Mesendoderm (in vitro differentiated cells): ENCODE measurements at regions not wholly inside any gene's neighbourhood (a gene's known extent, or its start where the extent isn't known, plus 50 kb on each side); places are given as distances from the start of the nearest gene placed in this dataset.

Source experiments
- DNase-seq: peaks from one replicate; pipeline ENCODE4 v3.0.0; 2013
- H2AK5ac ChIP-seq: 2 replicates; pipeline ENCODE4 v1.6.1; 2013; ENCODE audit warnings: low read length, inconsistent platforms
- H2BK120ac ChIP-seq: 2 replicates; pipeline ENCODE4 v1.6.1; 2013; ENCODE audit warnings: low read depth, mild to moderate bottlenecking, low read length, moderate library complexity, mixed read lengths
- H2BK15ac ChIP-seq: replicated peaks from 2 replicates; pipeline ENCODE4 v1.6.1; 2013; ENCODE audit warnings: low read depth, mild to moderate bottlenecking, moderate library complexity
- H2BK5ac ChIP-seq: 2 replicates; pipeline ENCODE4 v1.6.1; 2013; ENCODE audit warnings: low read length, inconsistent platforms
- H3K18ac ChIP-seq: 2 replicates; pipeline ENCODE4 v1.6.1; 2013; ENCODE audit warnings: mild to moderate bottlenecking, low read length, mixed read lengths
- H3K23ac ChIP-seq: one replicate; pipeline ENCODE4 v1.6.1; 2013; ENCODE audit warnings: low read length
- H3K27ac ChIP-seq: 2 replicates; pipeline ENCODE4 v1.5.1; 2013; ENCODE audit warnings: low read depth, mild to moderate bottlenecking, inconsistent platforms, low read length, moderate library complexity
- H3K27me3 ChIP-seq: 2 replicates; pipeline ENCODE4 v1.6.1; 2013; ENCODE audit warnings: low read length, control low read depth, mild to moderate bottlenecking, inconsistent platforms; ENCODE audit not compliant: insufficient read depth, poor library complexity
- H3K36me3 ChIP-seq: 2 replicates; pipeline ENCODE4 v1.6.1; 2013; ENCODE audit warnings: low read length, inconsistent platforms; ENCODE audit not compliant: control insufficient read depth, insufficient read depth
- H3K4ac ChIP-seq: one replicate; pipeline ENCODE4 v1.6.1; 2013; ENCODE audit warnings: low read depth, mild to moderate bottlenecking, low read length, moderate library complexity
- H3K4me1 ChIP-seq: 2 replicates; pipeline ENCODE4 v1.6.1; 2013; ENCODE audit warnings: low read depth, low read length, inconsistent platforms; ENCODE audit not compliant: control insufficient read depth
- H3K4me2 ChIP-seq: 2 replicates; pipeline ENCODE4 v1.6.1; 2013; ENCODE audit warnings: low read length
- H3K4me3 ChIP-seq: 2 replicates; pipeline ENCODE4 v1.5.1; 2013; ENCODE audit warnings: mild to moderate bottlenecking, low read length
- H3K56ac ChIP-seq: one replicate; pipeline ENCODE4 v1.6.1; 2013; ENCODE audit warnings: low read length
- H3K79me1 ChIP-seq: 2 replicates; pipeline ENCODE4 v1.6.1; 2013; ENCODE audit warnings: low read length, inconsistent platforms
- H3K79me2 ChIP-seq: 2 replicates; pipeline ENCODE4 v1.6.1; 2013; ENCODE audit warnings: mild to moderate bottlenecking, low read length; ENCODE audit not compliant: control insufficient read depth, insufficient read depth
- H3K9ac ChIP-seq: 2 replicates; pipeline ENCODE4 v1.6.1; 2013; ENCODE audit warnings: low read length, inconsistent platforms
- H4K5ac ChIP-seq: one replicate; pipeline ENCODE4 v1.6.1; 2013; ENCODE audit warnings: low read length
- H4K8ac ChIP-seq: one replicate; pipeline ENCODE4 v1.6.1; 2013; ENCODE audit warnings: low read depth, mild to moderate bottlenecking, control low read depth, low read length, moderate library complexity
- WGBS: extraction: QIAGEN DNeasy Blood & Tissue Kit; methylation state at CpG from one replicate; pipeline ENCODE4 v1.1.7; 2013; ENCODE audit warnings: low lambda C conversion rate, missing lambda C conversion rate; ENCODE audit not compliant: insufficient coverage; ENCODE audit errors: extremely low coverage; 5-methylcytosine and 5-hydroxymethylcytosine counted together

DNA sequence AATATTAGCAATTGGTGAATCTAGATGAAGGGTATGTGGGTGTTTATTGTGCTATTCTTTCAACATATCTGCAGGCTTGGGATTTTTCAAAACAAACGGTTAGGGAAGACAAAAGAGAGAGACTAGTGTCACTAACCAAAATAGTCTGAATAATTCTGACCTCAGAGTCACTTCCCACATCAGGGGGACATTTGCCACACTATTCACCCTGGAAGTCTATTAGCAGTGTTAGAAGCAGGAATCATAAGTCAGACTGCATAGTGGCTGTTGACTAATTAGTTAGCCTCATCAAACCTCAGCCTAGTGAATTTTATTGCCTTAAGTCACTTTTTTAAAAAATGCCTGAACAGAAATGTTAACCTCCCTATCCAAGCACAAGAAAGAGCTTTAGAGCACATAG lies 169.2 kb upstream of the RGMB start:
- Histone ChIP-seq H2BK5ac (no peak overlapping the region), H4K8ac (no peak overlapping the region), H3K4me2 (no peak overlapping the region), H3K4me1 (peaks cover 3% of the 10 kb centered on the region), H2BK15ac (no peak overlapping the region), H2AK5ac (no peak overlapping the region), H4K5ac (no peak overlapping the region), H3K9ac (no peak overlapping the region), H3K4me3 (no peak overlapping the region), H3K79me2 (no peaks in the 10 kb centered on the region), H3K27me3 (no peaks in the 10 kb centered on the region), H3K4ac (no peak overlapping the region), H3K18ac (no peak overlapping the region), H3K36me3 (no peaks in the 10 kb centered on the region), H3K79me1 (no peaks in the 10 kb centered on the region), H3K23ac (no peak overlapping the region), H3K56ac (no peak overlapping the region), H3K27ac (no peak overlapping the region), H2BK120ac (no peak overlapping the region)
- WGBS: no CpG with 5 or more reads among the region's 1 CpG
- no peak for DNase-seq

DNA sequence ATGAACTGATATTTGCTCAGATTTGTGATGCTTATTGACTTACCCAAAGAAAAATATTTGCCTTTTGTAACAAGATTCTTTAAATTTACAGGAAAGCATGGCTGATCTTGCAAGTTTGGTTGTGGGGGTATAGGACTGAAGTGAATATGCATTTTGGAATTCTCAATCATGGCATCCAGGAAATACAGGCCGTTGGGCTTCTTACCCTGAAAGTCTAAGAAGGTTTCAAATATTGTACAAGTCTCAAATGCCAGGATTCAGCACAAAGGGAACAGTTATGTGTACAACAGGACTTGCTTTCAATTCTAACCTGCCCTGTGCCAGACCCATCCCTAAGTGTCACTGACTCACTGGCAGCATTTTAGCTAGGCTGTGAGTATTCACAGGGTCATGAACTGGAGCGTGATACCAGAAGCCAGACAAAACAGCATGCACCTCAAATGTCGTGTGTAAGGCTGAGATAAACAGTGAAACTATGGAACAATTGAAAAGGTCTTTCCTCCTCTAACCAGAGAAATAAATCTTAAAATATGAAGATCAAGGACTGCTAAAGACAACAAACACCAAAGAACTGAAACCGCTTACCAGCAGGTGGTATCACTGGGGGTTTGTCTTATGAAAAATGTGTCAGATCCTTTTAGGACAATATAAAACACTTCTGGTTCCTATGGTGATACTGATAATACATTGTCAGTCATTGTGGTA lies 168.6 kb upstream of the RGMB start:
- no peak overlapping the region for H2AK5ac ChIP-seq
- H3K4ac ChIP-seq: no peak overlapping the region
- H3K27me3 ChIP-seq: no peaks in the 10 kb centered on the region
- no peaks in the 10 kb centered on the region for H3K79me2 ChIP-seq
- H3K23ac ChIP-seq: no peak overlapping the region
- no peak overlapping the region for H2BK15ac ChIP-seq
- no peaks in the 10 kb centered on the region for H3K36me3 ChIP-seq
- H3K18ac ChIP-seq: no peak overlapping the region
- no peak overlapping the region for H4K5ac ChIP-seq
- no peak overlapping the region for H3K9ac ChIP-seq
- no peak overlapping the region for H4K8ac ChIP-seq
- no peak overlapping the region for H3K56ac ChIP-seq
- H3K27ac ChIP-seq: peak overlapping the region; percentile 17
- H2BK120ac ChIP-seq: no peak overlapping the region
- H3K4me1 ChIP-seq: peaks cover 3% of the 10 kb centered on the region
- WGBS: no CpG with 5 or more reads among the region's 4 CpGs
- no peaks in the 10 kb centered on the region for H3K79me1 ChIP-seq
- H2BK5ac ChIP-seq: no peak overlapping the region
- H3K4me3 ChIP-seq: no peak overlapping the region
- no peak overlapping the region for H3K4me2 ChIP-seq
- DNase-seq: peak; percentile 70

DNA sequence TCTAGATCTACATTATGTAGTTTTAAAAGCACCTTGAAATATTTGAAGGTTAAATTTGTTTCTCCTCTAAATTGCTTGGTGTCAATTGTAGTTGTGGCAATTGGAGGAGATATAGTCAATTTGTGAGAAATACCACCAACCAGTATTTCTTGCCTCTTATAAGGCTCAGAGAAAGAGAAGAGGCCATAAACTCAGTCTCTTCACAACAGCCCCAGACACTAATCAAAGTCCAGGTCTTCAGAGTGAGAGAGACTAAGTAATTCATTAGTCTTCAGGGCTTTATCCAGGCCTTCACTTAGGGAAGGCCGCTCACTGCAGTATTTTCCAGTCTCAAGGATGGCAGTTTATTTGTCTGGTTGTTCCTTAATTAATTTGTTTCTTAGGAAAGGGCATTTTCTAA lies 168.0 kb upstream of the RGMB start:
- Histone ChIP-seq H3K4me1 (peaks cover 3% of the 10 kb centered on the region), H3K4ac (no peak overlapping the region), H4K5ac (no peak overlapping the region), H3K27ac (peak overlapping the region; percentile 29), H3K23ac (no peak overlapping the region), H4K8ac (no peak overlapping the region), H3K9ac (no peak overlapping the region), H3K36me3 (no peaks in the 10 kb centered on the region), H3K79me1 (no peaks in the 10 kb centered on the region), H2BK15ac (no peak overlapping the region), H3K4me2 (no peak overlapping the region), H3K79me2 (no peaks in the 10 kb centered on the region), H2BK5ac (no peak overlapping the region), H3K4me3 (no peak overlapping the region), H3K56ac (peak overlapping the region; percentile 17), H2AK5ac (no peak overlapping the region), H3K18ac (no peak overlapping the region), H3K27me3 (no peaks in the 10 kb centered on the region), H2BK120ac (no peak overlapping the region)
- no CpG with 5 or more reads among the region's 1 CpG for WGBS
- peak; percentile 42 for DNase-seq

DNA sequence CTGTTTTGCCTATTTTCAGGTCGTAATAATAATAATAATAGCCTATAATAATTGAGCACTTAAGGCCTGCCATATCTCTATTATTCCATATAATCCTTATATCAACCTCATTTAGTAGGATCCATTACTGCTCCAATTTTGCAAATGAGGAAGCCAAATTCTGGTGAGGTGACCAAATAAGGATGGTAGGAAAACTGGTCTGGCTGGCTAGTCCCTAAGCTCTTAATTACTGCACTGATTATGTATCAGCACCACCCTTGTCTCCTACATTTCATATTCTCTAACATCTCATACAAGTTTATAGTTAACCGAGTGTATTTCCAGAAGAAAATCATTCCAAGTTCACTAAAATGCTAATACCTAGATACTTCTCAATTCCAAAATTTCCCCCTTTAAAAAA lies 166.5 kb upstream of the RGMB start:
- no peaks in the 10 kb centered on the region for H3K79me2 ChIP-seq
- no peaks in the 10 kb centered on the region for H3K27me3 ChIP-seq
- H2AK5ac ChIP-seq: no peak overlapping the region
- no CpG with 5 or more reads among the region's 2 CpGs for WGBS
- no peak overlapping the region for H3K4ac ChIP-seq
- H3K18ac ChIP-seq: no peak overlapping the region
- no peak overlapping the region for H3K27ac ChIP-seq
- no peak overlapping the region for H4K5ac ChIP-seq
- H3K4me2 ChIP-seq: no peak overlapping the region
- H3K4me3 ChIP-seq: no peak overlapping the region
- H2BK15ac ChIP-seq: no peak overlapping the region
- no peaks in the 10 kb centered on the region for H3K79me1 ChIP-seq
- H3K9ac ChIP-seq: no peak overlapping the region
- H2BK5ac ChIP-seq: no peak overlapping the region
- H3K56ac ChIP-seq: no peak overlapping the region
- no peak overlapping the region for H3K23ac ChIP-seq
- no peaks in the 10 kb centered on the region for H3K36me3 ChIP-seq
- H4K8ac ChIP-seq: no peak overlapping the region
- no peak overlapping the region for H2BK120ac ChIP-seq
- DNase-seq: peak; percentile 18
- H3K4me1 ChIP-seq: peaks cover 3% of the 10 kb centered on the region

DNA sequence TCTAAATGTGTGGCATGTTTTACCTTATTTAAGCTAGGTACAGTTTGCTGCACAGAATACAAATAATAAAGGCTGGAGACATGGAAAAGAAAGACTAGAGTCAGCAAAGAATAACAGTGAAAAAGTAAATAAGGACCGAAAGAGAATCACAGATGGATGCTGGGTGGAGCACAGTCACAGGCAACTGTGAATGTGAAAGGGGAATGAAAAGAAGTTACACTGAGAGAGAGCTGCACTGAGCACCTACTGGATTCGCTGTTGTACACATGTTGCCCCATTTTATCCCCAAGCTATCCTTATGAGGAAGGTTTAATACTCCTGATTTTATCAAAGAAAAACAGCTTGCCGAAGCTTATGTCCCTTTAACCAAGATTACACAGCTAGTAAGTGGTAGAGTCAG lies 165.4 kb upstream of the RGMB start:
- Histone ChIP-seq H2BK15ac (no peak overlapping the region), H3K79me1 (no peaks in the 10 kb centered on the region), H4K5ac (no peak overlapping the region), H3K56ac (no peak overlapping the region), H3K36me3 (no peaks in the 10 kb centered on the region), H3K9ac (no peak overlapping the region), H3K27ac (no peak overlapping the region), H3K27me3 (no peaks in the 10 kb centered on the region), H3K18ac (no peak overlapping the region), H2AK5ac (no peak overlapping the region), H3K4me3 (no peak overlapping the region), H3K79me2 (no peaks in the 10 kb centered on the region), H2BK5ac (no peak overlapping the region), H3K4me1 (peaks cover 3% of the 10 kb centered on the region), H3K4ac (no peak overlapping the region), H2BK120ac (no peak overlapping the region), H4K8ac (no peak overlapping the region), H3K23ac (no peak overlapping the region), H3K4me2 (no peak overlapping the region)
- WGBS: no CpG with 5 or more reads among the region's 3 CpGs
- DNase-seq: no peak

DNA sequence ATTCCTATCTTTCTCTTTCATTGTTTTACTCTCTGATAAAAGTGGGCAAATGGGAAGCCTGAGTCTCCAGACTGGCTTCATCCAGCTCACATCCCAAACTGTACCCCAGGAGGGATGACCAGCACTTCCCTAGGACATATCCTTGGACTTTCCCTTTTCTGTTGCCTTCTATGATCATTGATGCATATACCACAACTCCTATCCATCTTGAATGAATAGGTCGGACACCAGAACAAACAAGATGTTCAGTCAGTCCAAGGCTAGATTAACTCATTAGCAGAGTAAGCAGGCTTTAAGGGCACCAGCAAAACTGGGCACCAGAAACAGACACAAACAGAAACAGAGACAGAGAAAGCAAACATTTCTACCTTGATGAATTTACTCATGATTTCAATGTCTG lies 159.1 kb upstream of the RGMB start:
- Histone ChIP-seq H3K36me3 (no peaks in the 10 kb centered on the region), H3K4me2 (no peak overlapping the region), H3K56ac (no peak overlapping the region), H3K27ac (no peak overlapping the region), H3K79me1 (no peaks in the 10 kb centered on the region), H3K23ac (no peak overlapping the region), H2BK15ac (no peak overlapping the region), H3K4ac (no peak overlapping the region), H3K4me1 (no peaks in the 10 kb centered on the region), H3K4me3 (no peak overlapping the region), H2BK120ac (no peak overlapping the region), H3K18ac (no peak overlapping the region), H2BK5ac (no peak overlapping the region), H4K8ac (no peak overlapping the region), H4K5ac (no peak overlapping the region), H3K27me3 (no peaks in the 10 kb centered on the region), H3K79me2 (no peaks in the 10 kb centered on the region), H3K9ac (no peak overlapping the region), H2AK5ac (no peak overlapping the region)
- no peak for DNase-seq
- no CpG with 5 or more reads among the region's 1 CpG for WGBS
